AG04450 (cell line): ENCODE measurements at regions not wholly inside any gene's neighbourhood (a gene's known extent, or its start where the extent isn't known, plus 50 kb on each side); places are given as distances from the start of the nearest gene placed in this dataset.
A peak's percentile ranks its signal among the peaks of the same experiment; 100 is the strongest.

ENCODE experiments used
- CTCF ChIA-PET: fragments of 300-600, 350-600 bp; formaldehyde crosslinking; extraction: SDS; loops from one replicate; lab custom pipeline; 2022; ENCODE audit warnings: antibody characterized with exemption, inconsistent platforms; lab: Charles Lee
- POLR2A ChIA-PET: fragments of 350-600 bp; formaldehyde crosslinking; extraction: SDS; loops from one replicate; lab custom pipeline; 2021; ENCODE audit warnings: antibody characterized with exemption, inconsistent platforms; lab: Yijun Ruan, JAX
- DNase-seq: peaks from one replicate; pipeline ENCODE4 v3.0.0-alpha.2; 2011; ENCODE audit warnings: low read depth, low spot score
- H3K27ac ChIP-seq: one replicate; pipeline ENCODE4 v1.5.1; 2012; ENCODE audit warnings: low read depth, low read length, control low read depth
- H3K27me3 ChIP-seq: one replicate; pipeline ENCODE4 v1.6.0; 2012; ENCODE audit warnings: low read length; ENCODE audit not compliant: control insufficient read depth, insufficient read depth
- H3K4me3 ChIP-seq: 2 replicates; pipeline ENCODE4 v1.5.1; 2011; ENCODE audit warnings: mild to moderate bottlenecking, low read depth, low read length, control low read depth
- H3K9me3 ChIP-seq: 2 replicates; pipeline ENCODE4 v1.5.1; 2012; ENCODE audit warnings: low read length; ENCODE audit not compliant: control insufficient read depth, insufficient read depth
- TF ChIP-seq, protein P1 (sequence below): IDR thresholded peaks from 2 replicates; pipeline ENCODE4 v1.5.1; 2011; ENCODE audit warnings: low read depth, low read length, control low read depth, inconsistent platforms

DNA sequence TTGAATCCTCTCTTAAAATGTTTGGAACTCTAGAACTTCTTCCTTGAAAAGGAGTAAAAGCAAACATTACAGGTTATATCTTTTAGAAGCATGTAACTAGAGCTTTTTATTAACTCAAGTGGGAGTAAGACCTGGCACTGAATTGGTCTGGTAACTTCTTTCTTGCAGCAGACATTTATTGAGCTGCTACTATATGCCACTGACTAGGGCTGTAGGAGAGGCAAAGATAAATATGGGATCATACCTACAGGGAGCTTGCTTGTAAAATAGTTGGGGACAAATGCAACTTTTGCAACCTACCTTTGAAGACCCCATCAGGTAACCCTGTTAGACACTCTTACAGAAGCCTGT lies 231.9 kb upstream of the TUT7 start:
- ChIA-PET POLR2A (interaction anchor here (0.5 to 0.6 kb wide), 4 partner anchors 73 to 359 kb away, joined by 3 to 4 read pairs (median 3); no protein-coding TSS in a partner anchor), CTCF (interaction anchor here (0.6 to 1.8 kb wide), 4 partner anchors 29 to 362 kb away, joined by 3 to 9 read pairs (median 4); partner anchors contain the start of gene GAS1)
- DNase-seq: no peak
- no peaks in the 10 kb centered on the region for H3K9me3 ChIP-seq
- H3K27me3 ChIP-seq: no peaks in the 10 kb centered on the region
- H3K27ac ChIP-seq: no peak overlapping the region
- peak overlapping the region; percentile 45; the same call in 1 of the 2 replicates for H3K4me3 ChIP-seq
- TF ChIP-seq, protein P1, sequence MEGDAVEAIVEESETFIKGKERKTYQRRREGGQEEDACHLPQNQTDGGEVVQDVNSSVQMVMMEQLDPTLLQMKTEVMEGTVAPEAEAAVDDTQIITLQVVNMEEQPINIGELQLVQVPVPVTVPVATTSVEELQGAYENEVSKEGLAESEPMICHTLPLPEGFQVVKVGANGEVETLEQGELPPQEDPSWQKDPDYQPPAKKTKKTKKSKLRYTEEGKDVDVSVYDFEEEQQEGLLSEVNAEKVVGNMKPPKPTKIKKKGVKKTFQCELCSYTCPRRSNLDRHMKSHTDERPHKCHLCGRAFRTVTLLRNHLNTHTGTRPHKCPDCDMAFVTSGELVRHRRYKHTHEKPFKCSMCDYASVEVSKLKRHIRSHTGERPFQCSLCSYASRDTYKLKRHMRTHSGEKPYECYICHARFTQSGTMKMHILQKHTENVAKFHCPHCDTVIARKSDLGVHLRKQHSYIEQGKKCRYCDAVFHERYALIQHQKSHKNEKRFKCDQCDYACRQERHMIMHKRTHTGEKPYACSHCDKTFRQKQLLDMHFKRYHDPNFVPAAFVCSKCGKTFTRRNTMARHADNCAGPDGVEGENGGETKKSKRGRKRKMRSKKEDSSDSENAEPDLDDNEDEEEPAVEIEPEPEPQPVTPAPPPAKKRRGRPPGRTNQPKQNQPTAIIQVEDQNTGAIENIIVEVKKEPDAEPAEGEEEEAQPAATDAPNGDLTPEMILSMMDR: no peak

DNA sequence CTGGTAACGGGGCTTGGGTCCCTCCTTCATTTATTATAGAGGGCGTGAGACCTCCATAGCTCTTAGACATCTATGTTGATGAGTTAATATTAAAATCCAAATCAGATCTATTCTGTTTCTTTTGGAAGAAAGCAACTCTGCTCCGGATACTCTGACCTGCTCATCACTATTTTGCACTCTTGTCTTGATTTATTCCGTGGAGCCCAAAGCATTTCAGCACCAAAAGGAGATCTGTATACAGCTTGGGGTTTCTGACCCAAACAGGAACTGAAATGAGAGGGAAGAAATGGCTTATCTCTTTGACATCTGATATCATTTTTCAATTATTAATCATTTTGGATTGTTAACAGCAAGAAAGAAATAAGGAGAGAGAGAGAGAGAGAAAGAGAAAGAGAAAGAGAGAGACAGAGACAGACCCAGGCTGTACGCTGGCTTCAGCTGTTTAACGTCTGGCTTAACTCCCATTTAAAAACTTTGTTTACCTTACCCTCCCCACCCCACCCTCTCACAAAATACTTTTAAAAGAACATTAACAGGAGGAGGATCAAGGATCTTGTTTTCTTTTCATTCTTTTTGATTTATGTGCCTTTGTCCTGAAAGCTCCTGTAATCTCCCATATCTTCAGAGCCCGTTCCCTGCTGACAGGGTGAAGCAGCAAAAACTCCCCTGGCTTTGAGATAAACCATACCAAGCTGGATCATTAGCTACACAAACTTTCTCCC lies 231.4 kb upstream of the TUT7 start:
- Histone ChIP-seq H3K4me3 (peak overlapping the region; percentile 45), H3K27me3 (no peaks in the 10 kb centered on the region), H3K9me3 (no peaks in the 10 kb centered on the region), H3K27ac (peak overlapping the region; percentile 3)
- ChIA-PET CTCF (interaction anchor here (0.6 to 1.8 kb wide), 4 partner anchors 28 to 362 kb away, joined by 3 to 9 read pairs (median 4); partner anchors contain the start of gene GAS1), POLR2A (interaction anchor here (0.6 to 0.7 kb wide), 3 partner anchors 34 to 142 kb away, joined by 3 to 4 read pairs (median 3); no protein-coding TSS in a partner anchor)
- no peak for DNase-seq
- TF ChIP-seq, protein P1: no peak

DNA sequence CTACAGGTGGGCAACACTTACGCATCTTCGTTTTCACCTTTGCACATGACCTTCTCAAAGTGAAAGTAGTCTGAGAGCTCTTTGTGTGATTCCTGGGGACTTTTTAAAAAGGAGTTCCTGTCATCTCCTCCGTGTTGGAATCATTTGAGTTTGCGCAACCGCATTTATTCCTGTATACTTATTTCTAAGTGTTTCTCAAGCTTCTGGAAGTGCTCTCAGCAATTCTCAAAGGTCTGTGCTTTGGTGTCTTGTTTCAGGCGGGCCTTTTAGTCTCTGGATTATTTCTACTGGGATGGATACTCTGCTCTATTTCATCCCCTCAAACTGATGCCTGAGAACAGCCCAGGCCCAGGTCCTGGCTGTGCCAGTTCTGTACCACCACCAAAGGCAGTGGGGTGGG lies 226.5 kb upstream of the TUT7 start:
- no peak overlapping the region for H3K27ac ChIP-seq
- H3K9me3 ChIP-seq: no peaks in the 10 kb centered on the region
- TF ChIP-seq, protein P1: no peak
- no peaks in the 10 kb centered on the region for H3K27me3 ChIP-seq
- DNase-seq: no peak
- CTCF ChIA-PET: no interaction called here
- H3K4me3 ChIP-seq: no peak overlapping the region
- POLR2A ChIA-PET: no interaction called here

DNA sequence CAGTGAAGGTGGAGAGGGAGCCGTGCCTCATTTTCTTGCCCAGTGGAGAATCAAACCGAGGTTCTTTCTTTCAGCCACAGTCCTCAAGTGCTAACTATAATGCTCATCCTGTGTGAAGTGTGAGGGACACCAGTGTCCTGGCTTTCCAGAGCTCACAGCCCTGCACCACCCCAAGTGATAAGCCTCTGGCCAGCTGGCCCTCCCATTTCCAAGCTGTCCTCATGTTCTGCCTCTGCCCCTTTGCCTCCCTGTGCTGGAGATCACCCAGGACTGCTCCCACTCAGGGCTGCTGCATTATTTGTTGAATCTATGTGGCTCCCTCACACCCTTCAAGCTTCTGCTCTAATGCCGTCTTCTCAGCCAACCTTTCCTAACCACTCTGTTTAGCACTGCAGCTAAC lies 224.5 kb upstream of the TUT7 start:
- no peak overlapping the region for H3K4me3 ChIP-seq
- no peaks in the 10 kb centered on the region for H3K9me3 ChIP-seq
- TF ChIP-seq, protein P1: no peak
- no peak for DNase-seq
- CTCF ChIA-PET: no interaction called here
- H3K27me3 ChIP-seq: no peaks in the 10 kb centered on the region
- POLR2A ChIA-PET: no interaction called here
- no peak overlapping the region for H3K27ac ChIP-seq

DNA sequence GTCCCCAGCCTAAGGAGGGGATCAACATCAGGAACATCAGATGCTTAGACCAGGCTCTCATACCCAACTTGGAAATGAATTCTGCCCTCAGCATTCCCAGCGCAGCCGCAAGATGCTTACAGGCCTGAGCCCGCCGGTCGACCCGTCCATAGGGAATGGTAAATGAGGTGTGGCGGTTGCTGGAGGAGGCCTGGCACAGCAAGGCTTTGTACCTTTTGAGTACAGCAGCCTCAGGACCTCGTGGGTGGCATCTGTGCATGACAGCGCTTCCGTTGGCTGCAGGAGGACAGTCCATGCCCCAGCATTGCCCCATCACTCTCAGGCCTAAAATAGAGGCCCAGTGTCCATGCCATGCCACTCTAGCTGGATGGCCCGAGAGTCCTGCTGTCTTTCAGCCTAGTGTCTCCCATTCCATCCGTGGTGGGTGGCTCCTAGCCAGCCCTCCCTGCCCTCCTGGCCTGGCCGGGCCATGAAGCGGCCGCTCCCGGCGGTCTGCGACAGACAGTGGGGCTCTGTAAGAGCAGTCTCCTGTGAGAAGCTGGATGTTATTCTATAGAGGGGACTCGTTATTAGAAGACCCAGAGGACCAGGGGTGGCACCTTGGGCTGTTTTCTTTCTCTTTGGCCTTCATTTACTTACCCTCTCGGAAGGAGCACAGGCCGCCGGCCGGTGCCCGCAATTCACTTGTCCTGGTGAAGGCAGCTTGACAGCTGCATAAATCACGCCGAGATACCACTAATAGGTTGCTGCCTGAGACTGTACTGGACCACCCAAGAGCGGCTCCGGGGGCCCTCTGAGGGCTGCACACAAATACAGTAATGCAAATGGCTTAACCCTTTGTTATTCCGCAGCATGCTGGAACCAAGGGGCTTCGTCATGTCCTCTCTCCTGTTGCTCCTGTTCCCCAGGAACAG lies 223.5 kb upstream of the TUT7 start:
- TF ChIP-seq, protein P1: no peak
- POLR2A ChIA-PET: no interaction called here
- H3K4me3 ChIP-seq: no peak overlapping the region
- DNase-seq: no peak
- no peaks in the 10 kb centered on the region for H3K9me3 ChIP-seq
- CTCF ChIA-PET: no interaction called here
- no peaks in the 10 kb centered on the region for H3K27me3 ChIP-seq
- H3K27ac ChIP-seq: no peak overlapping the region
